Naive thymus-derived CD4-positive, alpha-beta T cell (primary cell): ENCODE measurements at regions not wholly inside any gene's neighbourhood (a gene's known extent, or its start where the extent isn't known, plus 50 kb on each side); places are given as distances from the start of the nearest gene placed in this dataset.

ENCODE experiments used
- ATAC-seq: fragments of 150-1000 bp; cut with Tn5 transposase; 2 replicates; pipeline ENCODE4 v1.10.0; 2021; ENCODE audit warnings: mild to moderate bottlenecking, moderate library complexity
- CTCF ChIA-PET: fragments of 350-600 bp; sonication (Branson Sonifier 250); formaldehyde crosslinking; loops from one replicate; lab custom pipeline; 2021; ENCODE audit warnings: antibody characterized with exemption; lab: Charles Lee
- POLR2A ChIA-PET: fragments of 350-600 bp; sonication (Branson Sonifier 250); formaldehyde crosslinking; loops from one replicate; lab custom pipeline; 2021; ENCODE audit warnings: antibody characterized with exemption, inconsistent platforms; lab: Charles Lee
- DNase-seq, 9 donors: peaks; one replicate each; pipeline versions ENCODE4 v3.0.0 to v3.0.0-alpha.2; 2020 to 2022; ENCODE audit warnings: mixed read lengths in 1 of 9
- H3K27ac ChIP-seq: one replicate; pipeline ENCODE4 v1.7.0; 2013; ENCODE audit warnings: mild to moderate bottlenecking, low read depth, low read length, moderate library complexity
- H3K27me3 ChIP-seq, 2 donors: one replicate each; pipeline ENCODE4 v1.7.0; 2013; ENCODE audit warnings: low read length in 2 of 2, mild to moderate bottlenecking in 2 of 2, moderate library complexity in 2 of 2; ENCODE audit not compliant: control insufficient read depth in 2 of 2, insufficient read depth in 2 of 2
- H3K36me3 ChIP-seq, 3 experiments: 1 replicate in 2 of 3; 2 replicates in 1 of 3; pipeline ENCODE4 v1.7.0; 2013; ENCODE audit warnings: low read length in 3 of 3, mild to moderate bottlenecking in 3 of 3, moderate library complexity in 1 of 3; ENCODE audit not compliant: insufficient read depth in 3 of 3, control insufficient read depth in 2 of 3
- H3K4me1 ChIP-seq, 2 donors: one replicate each; pipeline ENCODE4 v1.7.0; 2013; ENCODE audit warnings: low read length in 2 of 2, mild to moderate bottlenecking in 2 of 2, moderate library complexity in 1 of 2; ENCODE audit not compliant: control insufficient read depth in 2 of 2, insufficient read depth in 2 of 2
- H3K4me3 ChIP-seq: 2 replicates; pipeline ENCODE4 v1.7.0; 2013; ENCODE audit warnings: mild to moderate bottlenecking, low read length
- H3K9me3 ChIP-seq, 3 experiments: 1 replicate in 2 of 3; 2 replicates in 1 of 3; pipeline ENCODE4 v1.7.0; 2013; ENCODE audit warnings: low read length in 3 of 3; ENCODE audit not compliant: control insufficient read depth in 2 of 3
- H3K27ac Mint-ChIP-seq, 9 donors: one replicate each; pipeline ENCODE4 v1.8.0; 2020 to 2022; ENCODE audit warnings: mixed read lengths in 9 of 9, mild to moderate bottlenecking in 8 of 9, moderate library complexity in 5 of 9, inconsistent platforms in 2 of 9
- H3K27me3 Mint-ChIP-seq, 5 donors: one replicate each; pipeline ENCODE4 v1.8.0; 2021 to 2022; ENCODE audit warnings: mixed read lengths in 5 of 5, mild to moderate bottlenecking in 1 of 5
- H3K36me3 Mint-ChIP-seq, 5 donors: one replicate each; pipeline ENCODE4 v1.8.0; 2020 to 2022; ENCODE audit warnings: mixed read lengths in 5 of 5, mild to moderate bottlenecking in 3 of 5, inconsistent platforms in 1 of 5
- H3K4me1 Mint-ChIP-seq, 7 donors: one replicate each; pipeline ENCODE4 v1.8.0; 2020 to 2022; ENCODE audit warnings: mixed read lengths in 7 of 7, mild to moderate bottlenecking in 3 of 7, inconsistent platforms in 1 of 7
- H3K4me3 Mint-ChIP-seq, 10 donors: one replicate each; pipeline ENCODE4 v1.8.0; 2020 to 2022; ENCODE audit warnings: mild to moderate bottlenecking in 10 of 10, mixed read lengths in 10 of 10, moderate library complexity in 6 of 10, inconsistent platforms in 2 of 10
- H3K9me3 Mint-ChIP-seq, 11 donors: one replicate each; pipeline ENCODE4 v1.8.0; 2020 to 2022; ENCODE audit warnings: mixed read lengths in 11 of 11, mild to moderate bottlenecking in 4 of 11, inconsistent platforms in 1 of 11, moderate library complexity in 1 of 11
- intact Hi-C, 2 donors: fragments of 100-400 bp; cut with micrococcal nuclease; formaldehyde crosslinking; loops; one replicate each; pipeline ENCODE4 v1.15.1; 2023

DNA sequence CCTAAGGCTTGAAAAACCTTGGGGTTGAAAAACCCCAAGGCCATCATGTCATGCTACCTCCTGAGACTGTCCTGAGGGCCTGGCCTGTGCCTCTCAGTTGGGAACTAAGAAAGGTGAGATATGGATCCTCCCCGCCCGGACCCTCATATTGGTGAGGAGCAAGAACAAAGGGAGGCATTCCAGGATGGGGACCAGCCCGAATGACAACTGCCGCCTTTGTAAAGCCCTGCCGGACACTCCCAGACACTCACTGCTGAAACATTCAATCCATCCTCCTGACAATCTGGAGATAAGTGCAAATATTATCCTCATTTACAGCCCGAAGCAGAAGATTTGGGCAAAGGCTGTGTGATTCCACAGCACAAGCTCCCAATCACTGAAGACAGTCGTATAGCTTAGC is 298.3 kb downstream of the NSG2 start:
- H3K36me3 ChIP-seq: no peaks in the 10 kb centered on the region
- H3K4me1 Mint-ChIP-seq: no peaks in the 10 kb centered on the region
- intact Hi-C loops: no loop called here
- peaks cover 0 to 23% (median 3%) of the 10 kb centered on the region in 5 donors for H3K27me3 Mint-ChIP-seq
- no peak overlapping the region for H3K27ac ChIP-seq
- POLR2A ChIA-PET: no interaction called here
- H3K9me3 ChIP-seq: no peaks in the 10 kb centered on the region
- no peaks in the 10 kb centered on the region for H3K4me1 ChIP-seq
- no peaks in the 10 kb centered on the region for H3K36me3 Mint-ChIP-seq
- CTCF ChIA-PET: no interaction called here
- no peak for DNase-seq
- H3K27ac Mint-ChIP-seq: no peak overlapping the region
- H3K9me3 Mint-ChIP-seq: peaks cover 0 to 3% (median 0%) of the 10 kb centered on the region in 11 donors
- ATAC-seq: no peak
- no peaks in the 10 kb centered on the region for H3K27me3 ChIP-seq
- H3K4me3 Mint-ChIP-seq: no peak overlapping the region
- H3K4me3 ChIP-seq: no peak overlapping the region

DNA sequence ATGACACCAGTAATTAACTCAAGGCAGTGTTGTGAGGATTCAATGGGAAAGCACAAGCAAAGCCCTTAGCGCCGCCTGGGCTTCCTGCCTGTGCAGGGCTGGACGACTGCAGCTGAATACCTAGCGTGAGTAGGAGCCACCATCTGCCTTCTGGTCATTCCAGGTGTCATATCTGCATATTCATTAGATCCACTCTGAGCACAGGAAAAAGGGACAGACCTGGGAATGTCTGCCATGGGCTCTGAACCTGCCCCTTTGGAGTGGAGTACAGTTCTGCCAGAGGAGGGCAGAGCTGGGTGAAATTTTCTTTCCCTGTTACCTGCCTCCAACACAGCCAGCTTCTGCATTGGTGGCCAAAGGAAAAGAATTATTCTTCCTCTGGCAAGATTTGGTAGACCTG is 298.8 kb downstream of the NSG2 start:
- H3K27ac ChIP-seq: no peak overlapping the region
- ChIA-PET CTCF (no interaction called here), POLR2A (no interaction called here)
- H3K27ac Mint-ChIP-seq: no peak overlapping the region
- ATAC-seq (no peak), DNase-seq (no peak)
- no peaks in the 10 kb centered on the region for H3K4me1 ChIP-seq
- peaks cover 0 to 3% (median 0%) of the 10 kb centered on the region in 11 donors for H3K9me3 Mint-ChIP-seq
- H3K27me3 ChIP-seq: no peaks in the 10 kb centered on the region
- no peaks in the 10 kb centered on the region for H3K36me3 ChIP-seq
- H3K9me3 ChIP-seq: no peaks in the 10 kb centered on the region
- no peaks in the 10 kb centered on the region for H3K36me3 Mint-ChIP-seq
- intact Hi-C loops: no loop called here
- H3K4me1 Mint-ChIP-seq: no peaks in the 10 kb centered on the region
- no peak overlapping the region for H3K4me3 Mint-ChIP-seq
- no peak overlapping the region for H3K4me3 ChIP-seq
- peaks cover 0 to 23% (median 4%) of the 10 kb centered on the region in 5 donors for H3K27me3 Mint-ChIP-seq

DNA sequence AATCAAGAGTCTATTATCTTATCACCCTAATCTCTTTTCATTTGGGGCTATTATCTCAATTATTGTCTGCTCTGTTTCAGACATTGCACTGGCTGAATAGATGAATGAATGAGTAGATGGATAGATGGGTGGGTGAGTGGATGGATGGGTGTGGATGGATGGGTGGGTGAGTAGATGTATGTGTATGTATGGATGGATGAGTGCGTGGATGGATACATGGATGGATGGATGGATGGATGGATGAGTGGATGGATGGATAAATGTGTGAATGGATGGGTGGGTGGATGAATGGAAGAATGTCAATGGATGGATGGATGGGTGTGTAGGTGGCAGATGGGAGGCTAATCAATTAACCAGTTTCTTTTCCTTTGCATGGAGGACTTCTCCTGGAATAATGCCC is 301.7 kb downstream of the NSG2 start:
- Histone ChIP-seq H3K27ac (no peak overlapping the region), H3K4me1 (no peaks in the 10 kb centered on the region), H3K9me3 (no peaks in the 10 kb centered on the region), H3K27me3 (no peaks in the 10 kb centered on the region), H3K4me3 (no peak overlapping the region), H3K36me3 (no peaks in the 10 kb centered on the region)
- Mint-ChIP-seq H3K36me3 (no peaks in the 10 kb centered on the region), H3K9me3 (peaks cover 0 to 5% (median 0%) of the 10 kb centered on the region in 11 donors), H3K4me1 (no peaks in the 10 kb centered on the region), H3K27ac (no peak overlapping the region), H3K4me3 (no peak overlapping the region), H3K27me3 (peaks cover 0 to 39% (median 8%) of the 10 kb centered on the region in 5 donors)
- ATAC-seq (no peak), DNase-seq (no peak)
- ChIA-PET CTCF (no interaction called here), POLR2A (no interaction called here)
- intact Hi-C loops: no loop called here

DNA sequence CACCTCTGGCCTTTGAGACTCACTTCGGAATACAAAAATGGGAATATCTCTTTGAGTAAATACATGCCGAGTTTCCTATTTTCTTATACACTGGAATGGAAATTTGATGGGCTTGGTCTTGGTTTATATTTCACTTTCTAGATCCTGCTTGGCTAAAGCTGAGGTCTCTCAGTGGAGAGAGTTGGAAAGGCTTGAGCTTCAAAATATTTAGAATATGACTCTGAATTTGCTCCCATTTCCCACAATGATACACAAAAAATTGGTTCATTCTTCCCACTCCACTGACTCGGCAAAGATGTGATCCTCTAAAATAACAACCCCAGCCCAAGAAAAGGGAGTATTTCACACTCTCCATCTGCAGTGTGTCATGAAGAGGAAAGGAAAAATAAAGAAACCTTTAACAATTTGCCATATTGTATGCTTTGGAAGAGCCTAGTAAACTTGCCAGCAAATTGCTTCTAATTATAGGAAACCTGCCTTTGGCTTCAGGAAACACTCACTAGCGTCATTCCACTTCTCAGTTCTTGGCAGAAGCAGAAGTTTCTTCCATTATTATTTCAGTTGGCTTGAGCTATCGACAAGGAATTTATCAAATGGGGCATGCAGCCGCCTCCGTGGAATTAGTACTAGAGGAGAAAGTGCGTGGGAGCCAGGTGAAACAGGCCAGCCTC is 302.9 kb downstream of the NSG2 start:
- Histone ChIP-seq H3K4me3 (no peak overlapping the region), H3K27ac (no peak overlapping the region), H3K4me1 (no peaks in the 10 kb centered on the region), H3K36me3 (no peaks in the 10 kb centered on the region), H3K9me3 (no peaks in the 10 kb centered on the region), H3K27me3 (no peaks in the 10 kb centered on the region)
- no peaks in the 10 kb centered on the region for H3K36me3 Mint-ChIP-seq
- H3K27ac Mint-ChIP-seq: no peak overlapping the region
- ChIA-PET POLR2A (no interaction called here), CTCF (no interaction called here)
- DNase-seq (no peak), ATAC-seq (no peak)
- H3K9me3 Mint-ChIP-seq: peaks cover 0 to 7% (median 0%) of the 10 kb centered on the region in 11 donors
- intact Hi-C loops: no loop called here
- no peaks in the 10 kb centered on the region for H3K4me1 Mint-ChIP-seq
- peaks cover 0 to 43% (median 8%) of the 10 kb centered on the region in 5 donors for H3K27me3 Mint-ChIP-seq
- no peak overlapping the region for H3K4me3 Mint-ChIP-seq

DNA sequence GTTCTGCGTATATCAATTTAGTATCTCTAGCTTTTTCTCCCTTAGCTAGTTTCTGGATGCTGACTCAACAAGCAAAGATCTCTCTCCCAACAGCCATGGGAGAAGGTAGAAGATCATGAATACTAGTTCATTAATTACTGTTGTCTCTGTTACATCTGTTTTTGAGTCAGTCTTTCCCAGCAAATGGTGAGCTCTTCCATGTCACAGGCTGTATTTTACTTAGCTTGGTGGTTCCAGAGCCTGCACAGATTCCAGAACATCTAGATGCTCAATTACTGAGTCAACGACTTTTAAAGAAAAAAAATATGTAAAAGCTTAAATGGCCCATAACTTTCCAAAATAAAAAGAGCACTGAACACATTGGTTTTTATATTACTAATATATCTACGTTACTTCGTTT is 307.2 kb downstream of the NSG2 start:
- POLR2A ChIA-PET: no interaction called here
- H3K27ac ChIP-seq: no peak overlapping the region
- CTCF ChIA-PET: no interaction called here
- H3K4me1 ChIP-seq: no peaks in the 10 kb centered on the region
- DNase-seq (no peak), ATAC-seq (no peak)
- Mint-ChIP-seq H3K4me3 (no peak overlapping the region), H3K36me3 (no peaks in the 10 kb centered on the region), H3K27me3 (peaks cover 0 to 44% (median 13%) of the 10 kb centered on the region in 5 donors), H3K9me3 (peaks cover 0 to 9% (median 4%) of the 10 kb centered on the region in 11 donors), H3K4me1 (no peaks in the 10 kb centered on the region), H3K27ac (no peak overlapping the region)
- H3K36me3 ChIP-seq: no peaks in the 10 kb centered on the region
- H3K4me3 ChIP-seq: no peak overlapping the region
- intact Hi-C loops: no loop called here
- H3K27me3 ChIP-seq: no peaks in the 10 kb centered on the region
- H3K9me3 ChIP-seq: no peaks in the 10 kb centered on the region

DNA sequence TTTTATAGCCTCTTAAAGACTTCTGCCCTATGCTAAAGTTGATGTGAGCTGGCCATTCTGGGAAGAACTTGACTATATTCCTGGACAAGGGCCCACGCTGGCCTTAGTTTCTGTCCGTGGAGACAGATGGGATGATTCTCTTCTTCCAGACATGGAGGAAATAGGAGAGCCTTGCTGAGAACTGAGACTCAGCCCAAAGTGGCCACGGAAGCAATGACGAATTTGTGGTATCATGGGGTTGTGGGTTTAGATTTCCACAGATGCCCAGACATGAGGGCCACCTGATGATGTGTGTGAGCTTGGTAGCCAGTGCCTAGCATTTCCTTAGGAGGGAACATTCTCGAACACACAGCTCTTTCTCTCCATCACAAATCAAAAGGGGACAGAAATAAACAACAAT is 309.1 kb downstream of the NSG2 start:
- intact Hi-C loops: no loop called here
- Histone ChIP-seq H3K36me3 (no peaks in the 10 kb centered on the region), H3K4me3 (no peak overlapping the region), H3K4me1 (no peaks in the 10 kb centered on the region), H3K9me3 (no peaks in the 10 kb centered on the region), H3K27me3 (no peaks in the 10 kb centered on the region), H3K27ac (no peak overlapping the region)
- no peaks in the 10 kb centered on the region for H3K36me3 Mint-ChIP-seq
- H3K4me3 Mint-ChIP-seq: no peak overlapping the region
- no peaks in the 10 kb centered on the region for H3K4me1 Mint-ChIP-seq
- ChIA-PET CTCF (no interaction called here), POLR2A (no interaction called here)
- H3K27me3 Mint-ChIP-seq: peaks cover 0 to 38% (median 11%) of the 10 kb centered on the region in 5 donors
- no peak for DNase-seq
- H3K27ac Mint-ChIP-seq: no peak overlapping the region
- ATAC-seq: peak; percentile 65
- H3K9me3 Mint-ChIP-seq: peaks cover 0 to 9% (median 4%) of the 10 kb centered on the region in 11 donors

DNA sequence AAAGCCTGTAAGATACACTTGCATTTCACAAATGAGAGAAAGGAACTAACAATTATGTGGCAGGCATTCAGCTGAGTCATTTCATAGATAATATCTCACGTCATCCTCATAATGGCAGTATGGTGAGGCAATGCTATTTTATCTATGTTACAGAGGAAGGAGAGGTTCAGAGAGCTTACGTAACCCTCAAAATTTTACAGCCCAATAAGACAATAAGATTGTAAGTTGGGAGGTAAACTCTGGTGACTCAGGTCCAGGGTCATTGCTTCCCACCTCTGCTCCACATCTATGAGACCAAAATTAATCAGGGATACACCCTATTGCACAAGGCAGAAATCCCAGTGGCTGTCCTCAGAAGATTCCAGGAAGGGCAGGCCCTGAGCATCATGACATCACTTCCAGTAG is 309.7 kb downstream of the NSG2 start:
- Histone ChIP-seq H3K4me1 (no peaks in the 10 kb centered on the region), H3K9me3 (no peaks in the 10 kb centered on the region), H3K36me3 (no peaks in the 10 kb centered on the region), H3K27ac (no peak overlapping the region), H3K27me3 (no peaks in the 10 kb centered on the region), H3K4me3 (no peak overlapping the region)
- Mint-ChIP-seq H3K27ac (no peak overlapping the region), H3K36me3 (no peaks in the 10 kb centered on the region), H3K4me1 (no peaks in the 10 kb centered on the region), H3K27me3 (peaks cover 0 to 34% (median 11%) of the 10 kb centered on the region in 5 donors), H3K4me3 (no peak overlapping the region), H3K9me3 (peaks cover 0 to 9% (median 4%) of the 10 kb centered on the region in 11 donors)
- ATAC-seq (peak; percentile 61), DNase-seq (no peak)
- POLR2A ChIA-PET: no interaction called here
- intact Hi-C loops: no loop called here
- CTCF ChIA-PET: no interaction called here
